ENCODE measurements at regions not wholly inside any gene's neighbourhood (a gene's known extent, or its start where the extent isn't known, plus 50 kb on each side); places are given as distances from the start of the nearest gene placed in this dataset.

DNA sequence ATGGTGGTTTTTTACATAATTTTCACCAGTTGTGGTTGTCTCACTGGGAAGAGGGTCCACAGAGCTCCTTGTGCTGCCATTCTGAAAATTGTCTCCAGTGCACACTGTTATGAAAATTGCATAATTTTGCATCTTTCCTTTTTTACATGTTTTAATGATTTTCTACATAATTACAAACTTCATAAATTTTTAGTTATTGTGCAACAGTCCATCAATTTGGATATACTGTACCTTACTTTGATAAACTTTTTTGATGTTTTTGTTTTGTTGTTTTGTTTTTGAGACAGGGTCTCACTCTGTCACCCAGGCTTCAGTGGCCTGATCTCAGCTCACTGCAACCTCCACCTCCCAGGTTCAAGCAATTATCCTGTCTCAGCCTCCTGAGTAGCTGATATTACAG, 70.6 kb upstream of the AUTS2 start:
- in situ Hi-C loops (cut with MboI), result no loop called here
- H3K4me1 ChIP-seq (ENCODE audit: insufficient read depth), result no peaks in the 10 kb centered on the region
- H3K9me3 ChIP-seq (ENCODE audit: low read depth), result no peaks in the 10 kb centered on the region
- DNase-seq, result no peak
- H2AFZ ChIP-seq, result no peak overlapping the region
- no peak overlapping the region for H3K4me3 ChIP-seq
- no peak for TF ChIP-seq EZH2 (IDR thresholded peaks at IDR 0.05; ENCODE audit: insufficient read depth, poor library complexity, severe bottlenecking)
- no peak for TF ChIP-seq EZH2phosphoT487 (IDR thresholded peaks at IDR 0.05; ENCODE audit: insufficient read depth, low read depth)
- no peaks in the 10 kb centered on the region for H4K20me1 ChIP-seq (ENCODE audit: insufficient read depth)
- no peaks in the 10 kb centered on the region for H3K36me3 ChIP-seq (ENCODE audit: low read depth)
- no peaks in the 10 kb centered on the region for H3K79me2 ChIP-seq (ENCODE audit: insufficient read depth)
- H3K4me2 ChIP-seq (ENCODE audit: unreplicated experiment), result no peak overlapping the region
- H3K9ac ChIP-seq, result no peak overlapping the region
- H3K27me3 ChIP-seq (replicated peaks; ENCODE audit: insufficient read depth), result no peaks in the 10 kb centered on the region
- no peaks in the 10 kb centered on the region for H3F3A ChIP-seq (ENCODE audit: insufficient read depth)
- no peaks in the 10 kb centered on the region for H3K9me2 ChIP-seq (ENCODE audit: insufficient read depth)
- no peak overlapping the region for H3K27ac ChIP-seq

DNA sequence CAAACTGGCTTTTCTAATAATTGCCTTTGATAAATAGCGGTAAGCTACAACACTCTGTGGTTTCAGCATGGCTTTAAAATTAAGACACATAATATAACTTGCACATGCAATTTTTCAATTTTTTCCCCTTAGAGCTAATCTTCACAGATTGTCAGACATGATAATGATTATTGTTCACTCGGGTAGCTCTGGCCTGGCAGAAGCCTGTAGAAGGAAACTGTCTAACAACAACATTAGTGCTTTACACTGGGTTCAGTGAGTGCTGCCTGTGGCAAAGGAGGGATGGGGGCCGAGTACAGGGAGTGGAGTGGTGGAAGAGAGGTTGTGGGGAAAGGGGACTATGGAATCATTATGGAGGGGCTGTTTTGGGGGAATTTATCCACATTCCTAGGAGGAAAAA, 67.2 kb upstream of the AUTS2 start:
- no peaks in the 10 kb centered on the region for H3K27me3 ChIP-seq (replicated peaks; ENCODE audit: insufficient read depth)
- H3F3A ChIP-seq (ENCODE audit: insufficient read depth), result no peaks in the 10 kb centered on the region
- in situ Hi-C loops (cut with MboI), result no loop called here
- no peak for DNase-seq
- no peaks in the 10 kb centered on the region for H3K36me3 ChIP-seq (ENCODE audit: low read depth)
- H3K9ac ChIP-seq, result no peak overlapping the region
- 42 to 45% methylated on average over 3 of the region's 3 CpGs for WGBS, 2 experiments (ENCODE audit: low coverage in 1 of 2, low lambda C conversion rate in 2 of 2, missing lambda C conversion rate in 2 of 2)
- no peaks in the 10 kb centered on the region for H3K4me1 ChIP-seq (ENCODE audit: insufficient read depth)
- no peak overlapping the region for H3K27ac ChIP-seq
- no peak overlapping the region for H3K4me3 ChIP-seq
- no peaks in the 10 kb centered on the region for H3K9me2 ChIP-seq (ENCODE audit: insufficient read depth)
- TF ChIP-seq EZH2 (IDR thresholded peaks at IDR 0.05; ENCODE audit: insufficient read depth, poor library complexity, severe bottlenecking) (no peak), EZH2phosphoT487 (IDR thresholded peaks at IDR 0.05; ENCODE audit: insufficient read depth, low read depth) (no peak)
- no peaks in the 10 kb centered on the region for H3K9me3 ChIP-seq (ENCODE audit: low read depth)
- H4K20me1 ChIP-seq (ENCODE audit: insufficient read depth), result no peaks in the 10 kb centered on the region
- no peak overlapping the region for H2AFZ ChIP-seq
- H3K79me2 ChIP-seq (ENCODE audit: insufficient read depth), result no peaks in the 10 kb centered on the region
- H3K4me2 ChIP-seq (ENCODE audit: unreplicated experiment), result no peak overlapping the region

DNA sequence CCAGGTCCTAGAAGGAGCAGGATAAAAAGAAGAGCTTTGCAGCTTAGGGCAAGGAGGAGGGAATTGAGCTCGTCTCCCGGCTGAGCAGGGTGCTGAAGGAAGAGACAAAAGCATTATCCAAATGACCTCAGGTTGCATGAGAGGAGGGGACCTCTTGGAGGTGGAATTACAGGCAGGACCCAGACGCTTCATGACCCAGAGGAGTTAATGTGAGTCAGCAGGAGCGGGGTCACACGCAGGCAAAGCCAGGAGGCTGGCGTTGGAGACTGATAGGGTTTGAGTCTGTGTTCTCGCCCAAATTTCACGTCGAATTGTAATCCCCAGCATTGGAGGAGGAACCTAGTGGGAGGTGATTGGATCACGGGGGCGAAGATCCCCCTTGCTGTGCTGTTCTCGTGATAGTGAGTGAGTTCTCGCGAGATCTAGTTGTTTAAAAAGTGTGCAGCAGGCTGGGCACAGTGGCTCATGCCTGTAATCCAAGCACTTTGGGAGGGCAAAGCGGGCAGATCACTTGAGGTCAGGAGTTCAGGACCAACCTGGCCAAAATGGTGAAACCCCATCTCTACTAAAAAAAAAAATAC, 63.7 kb upstream of the AUTS2 start:
- Histone ChIP-seq H3K36me3 (ENCODE audit: low read depth) (no peaks in the 10 kb centered on the region), H4K20me1 (ENCODE audit: insufficient read depth) (no peaks in the 10 kb centered on the region), H3K9ac (no peak overlapping the region), H3F3A (ENCODE audit: insufficient read depth) (no peaks in the 10 kb centered on the region), H3K27ac (no peak overlapping the region), H3K4me2 (ENCODE audit: unreplicated experiment) (no peak overlapping the region), H3K4me1 (ENCODE audit: insufficient read depth) (no peaks in the 10 kb centered on the region), H3K9me3 (ENCODE audit: low read depth) (no peaks in the 10 kb centered on the region), H2AFZ (no peak overlapping the region), H3K79me2 (ENCODE audit: insufficient read depth) (no peaks in the 10 kb centered on the region), H3K9me2 (ENCODE audit: insufficient read depth) (no peaks in the 10 kb centered on the region), H3K4me3 (no peak overlapping the region), H3K27me3 (replicated peaks; ENCODE audit: insufficient read depth) (no peaks in the 10 kb centered on the region)
- TF ChIP-seq EZH2phosphoT487 (IDR thresholded peaks at IDR 0.05; ENCODE audit: insufficient read depth, low read depth) (no peak), EZH2 (IDR thresholded peaks at IDR 0.05; ENCODE audit: insufficient read depth, poor library complexity, severe bottlenecking) (no peak)
- in situ Hi-C loops (cut with MboI), result no loop called here
- 41 to 42% methylated on average over 15 of the region's 15 CpGs for WGBS, 2 experiments (ENCODE audit: low coverage in 1 of 2, low lambda C conversion rate in 2 of 2, missing lambda C conversion rate in 2 of 2)
- no peak for DNase-seq

- Histone ChIP-seq H3K4me1 (ENCODE audit: insufficient read depth) (no peaks in the 10 kb centered on the region), H3K27me3 (replicated peaks; ENCODE audit: insufficient read depth) (no peaks in the 10 kb centered on the region), H3K4me3 (no peak overlapping the region), H3F3A (ENCODE audit: insufficient read depth) (no peaks in the 10 kb centered on the region), H4K20me1 (ENCODE audit: insufficient read depth) (no peaks in the 10 kb centered on the region), H3K36me3 (ENCODE audit: low read depth) (no peaks in the 10 kb centered on the region), H3K4me2 (ENCODE audit: unreplicated experiment) (no peak overlapping the region), H3K27ac (no peak overlapping the region), H3K79me2 (ENCODE audit: insufficient read depth) (no peaks in the 10 kb centered on the region), H3K9ac (no peak overlapping the region), H3K9me3 (ENCODE audit: low read depth) (no peaks in the 10 kb centered on the region), H2AFZ (no peak overlapping the region), H3K9me2 (ENCODE audit: insufficient read depth) (no peaks in the 10 kb centered on the region)
- WGBS, 2 experiments (ENCODE audit: low coverage in 1 of 2, low lambda C conversion rate in 2 of 2, missing lambda C conversion rate in 2 of 2), result 35 to 39% methylated on average over 4 of the region's 4 CpGs
- TF ChIP-seq EZH2 (IDR thresholded peaks at IDR 0.05; ENCODE audit: insufficient read depth, poor library complexity, severe bottlenecking) (no peak), EZH2phosphoT487 (IDR thresholded peaks at IDR 0.05; ENCODE audit: insufficient read depth, low read depth) (no peak)
- in situ Hi-C loops (cut with MboI), result no loop called here
- no peak for DNase-seq
These were observed 60.6 kb upstream of the AUTS2 start for GRCh38 chr7:69537691-69538090.

- Histone ChIP-seq H3K27me3 (replicated peaks; ENCODE audit: insufficient read depth) (no peaks in the 10 kb centered on the region), H3F3A (ENCODE audit: insufficient read depth) (no peaks in the 10 kb centered on the region), H4K20me1 (ENCODE audit: insufficient read depth) (no peaks in the 10 kb centered on the region), H3K9me2 (ENCODE audit: insufficient read depth) (no peaks in the 10 kb centered on the region), H3K4me2 (ENCODE audit: unreplicated experiment) (no peak overlapping the region), H3K9ac (no peak overlapping the region), H3K27ac (no peak overlapping the region), H3K36me3 (ENCODE audit: low read depth) (no peaks in the 10 kb centered on the region), H3K4me3 (no peak overlapping the region), H3K4me1 (ENCODE audit: insufficient read depth) (no peaks in the 10 kb centered on the region), H3K9me3 (ENCODE audit: low read depth) (no peaks in the 10 kb centered on the region), H3K79me2 (ENCODE audit: insufficient read depth) (no peaks in the 10 kb centered on the region), H2AFZ (no peak overlapping the region)
- TF ChIP-seq EZH2 (IDR thresholded peaks at IDR 0.05; ENCODE audit: insufficient read depth, poor library complexity, severe bottlenecking) (no peak), EZH2phosphoT487 (IDR thresholded peaks at IDR 0.05; ENCODE audit: insufficient read depth, low read depth) (no peak)
- WGBS, 2 experiments (ENCODE audit: low coverage in 1 of 2, low lambda C conversion rate in 2 of 2, missing lambda C conversion rate in 2 of 2), result 46 to 48% methylated on average over 4 of the region's 4 CpGs
- in situ Hi-C loops (cut with MboI), result no loop called here
- no peak for DNase-seq
These were observed 58.7 kb upstream of the AUTS2 start for GRCh38 chr7:69539531-69539930.

All from GM23248 (cell line).